GM18909 (cell line): ENCODE measurements at regions not wholly inside any gene's neighbourhood (a gene's known extent, or its start where the extent isn't known, plus 50 kb on each side); places are given as distances from the start of the nearest gene placed in this dataset.

ENCODE experiments used
- ATAC-seq: cut with Tn5 transposase; IDR thresholded peaks from one replicate; pipeline ENCODE4 v1.9.1; 2021; ENCODE audit warnings: mild to moderate bottlenecking; ENCODE audit not compliant: unreplicated experiment, poor library complexity

DNA sequence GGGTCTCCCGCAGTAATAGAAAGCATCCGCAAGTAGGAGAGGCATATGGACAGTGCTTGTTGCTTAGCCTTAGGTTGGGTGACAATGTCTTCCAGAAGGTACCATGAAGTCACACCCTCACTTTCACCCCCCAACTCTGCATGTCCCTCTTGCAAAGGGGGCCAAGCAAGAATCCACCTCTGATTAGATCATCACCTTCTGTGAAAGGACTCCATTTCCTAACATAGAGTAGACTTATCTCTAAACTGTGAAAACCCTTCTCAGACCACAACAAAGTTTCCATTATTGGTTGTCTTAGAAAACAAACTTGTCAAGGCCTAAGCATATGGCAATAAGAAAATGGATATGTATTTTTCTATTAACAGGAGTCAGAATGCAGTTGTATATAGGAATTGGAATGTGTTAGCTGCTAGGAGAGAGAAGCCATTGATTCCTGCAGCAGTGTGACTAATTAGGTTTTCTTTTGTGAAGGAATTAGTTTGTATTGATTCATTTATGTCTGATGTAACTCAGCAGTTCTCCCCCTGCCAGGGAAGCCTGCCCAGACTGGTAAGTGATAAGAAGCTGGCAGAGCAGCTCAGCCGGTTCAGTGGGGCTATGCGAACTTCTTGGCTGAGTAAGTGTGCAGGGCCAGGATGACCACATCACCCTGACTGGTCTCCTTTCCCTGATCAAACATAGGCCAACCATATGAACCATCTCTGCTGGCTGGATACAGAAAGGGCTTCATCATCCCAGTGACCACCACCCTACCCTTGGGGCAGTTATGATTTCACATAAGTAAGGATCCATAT, 107.3 kb upstream of the CCDC196 start:
- no peak for ATAC-seq

DNA sequence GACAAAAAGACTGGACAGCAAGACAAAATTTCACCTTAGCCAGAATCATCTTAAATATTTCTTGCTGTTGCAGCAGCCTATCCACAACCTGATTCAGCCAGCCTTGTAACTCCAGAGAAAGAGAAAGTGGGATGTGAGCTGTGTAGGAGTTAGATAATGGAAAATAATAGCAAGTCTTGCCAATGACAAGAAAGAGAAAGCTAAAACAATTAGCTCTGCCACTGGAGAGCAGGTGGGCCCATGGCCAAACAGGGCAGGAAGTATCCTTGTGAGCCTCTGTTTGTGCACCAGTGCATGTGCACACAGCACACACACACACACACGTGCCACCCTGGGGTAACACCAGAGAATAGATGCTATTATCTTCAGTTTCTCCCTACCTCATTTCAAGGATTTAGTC, 106.0 kb upstream of the CCDC196 start:
- no peak for ATAC-seq

DNA sequence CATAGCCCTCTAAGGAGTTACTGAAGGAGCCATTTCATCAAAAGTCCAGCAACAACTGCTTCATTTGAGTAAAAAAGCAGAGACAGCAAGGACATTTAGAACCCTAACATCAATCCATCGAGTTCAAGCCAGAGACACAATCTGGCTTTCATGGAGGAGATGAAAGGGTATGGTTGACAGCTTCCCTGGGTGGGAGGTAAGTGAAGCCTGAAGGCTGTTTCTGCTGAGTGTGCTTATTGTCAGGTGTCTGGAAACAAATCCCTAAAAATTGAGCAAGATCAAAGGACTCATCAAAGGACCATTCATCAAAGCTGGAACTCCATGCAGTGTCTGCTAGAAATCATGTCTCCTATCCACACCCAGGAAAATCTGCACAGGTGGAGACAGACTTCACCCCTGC, 104.4 kb upstream of the CCDC196 start:
- ATAC-seq = no peak

DNA sequence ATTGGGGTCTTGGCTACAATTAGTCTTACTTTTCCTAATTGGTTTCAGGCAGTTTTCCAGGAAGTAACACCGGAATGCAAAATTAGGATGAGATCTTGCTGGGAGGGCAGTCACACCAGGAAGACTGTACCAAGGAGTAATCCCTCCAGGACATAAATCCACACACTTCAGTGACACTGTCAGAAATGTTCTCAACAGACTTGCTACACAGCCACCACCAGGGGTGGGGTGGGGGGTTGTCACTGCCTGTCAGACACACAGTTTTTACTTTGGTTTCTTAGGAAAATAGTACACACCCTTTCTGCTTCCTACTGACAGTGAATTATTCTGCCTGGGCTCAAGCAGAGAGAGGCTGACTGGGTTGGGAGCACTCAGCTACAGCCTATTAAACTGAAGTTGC, 102.9 kb upstream of the CCDC196 start:
- no peak for ATAC-seq

DNA sequence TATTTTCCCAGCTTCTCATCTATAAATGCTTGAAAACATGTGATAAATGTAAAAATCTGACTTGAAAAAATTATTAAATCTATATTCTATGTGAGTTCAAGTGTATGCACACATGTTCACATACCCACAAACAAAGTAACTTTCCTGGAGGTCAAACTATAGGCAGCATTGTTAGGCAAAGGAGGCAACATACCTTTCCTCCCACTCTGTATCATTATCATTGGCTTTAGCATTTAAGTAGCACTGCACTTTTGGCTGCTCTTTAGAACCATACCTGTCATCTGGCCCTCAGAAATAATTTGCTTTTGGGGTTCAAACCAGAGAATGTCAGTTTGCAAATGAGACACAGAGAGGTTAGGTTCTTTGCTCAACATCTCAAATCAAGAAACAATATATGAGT, 102.4 kb upstream of the CCDC196 start:
- ATAC-seq = no peak

DNA sequence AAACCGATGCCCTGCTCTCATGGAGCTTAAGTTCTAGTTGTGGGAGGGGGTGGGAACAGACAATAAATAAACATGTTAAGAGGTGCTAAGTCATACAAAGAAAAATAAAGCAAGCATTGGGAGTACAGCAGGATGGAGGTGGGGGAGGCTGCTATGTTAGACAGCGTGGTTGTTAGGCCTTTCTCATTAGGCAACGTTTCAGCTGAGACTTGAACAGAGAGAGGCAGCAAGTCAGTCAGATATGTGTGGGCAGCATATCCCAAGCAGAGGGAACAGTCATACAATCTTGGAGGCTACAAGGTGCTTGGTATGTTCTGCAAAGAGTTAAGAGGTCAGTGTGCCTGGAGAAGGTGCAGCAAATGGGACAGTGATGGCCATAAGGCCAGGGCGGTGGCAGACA, 97.7 kb upstream of the CCDC196 start:
- no peak for ATAC-seq

DNA sequence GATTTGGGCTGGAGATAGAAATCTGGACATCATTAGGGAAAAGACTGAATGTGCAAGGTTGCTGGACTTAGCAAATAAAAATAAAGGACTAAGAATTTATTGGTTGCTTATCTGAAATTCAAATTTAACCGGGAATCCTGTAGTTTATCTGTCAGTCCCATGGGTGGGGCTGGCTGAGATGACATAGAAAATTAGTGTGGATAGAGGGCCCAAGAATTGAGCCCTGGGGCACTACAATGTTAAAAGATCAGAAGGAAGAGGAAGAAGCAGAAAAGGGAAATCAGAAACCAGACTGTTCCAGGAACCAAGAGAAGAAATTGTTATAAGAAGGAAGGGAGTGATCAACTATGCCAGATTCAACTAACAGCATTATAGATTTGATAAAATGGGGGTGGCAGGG, 96.7 kb upstream of the CCDC196 start:
- ATAC-seq = no peak

DNA sequence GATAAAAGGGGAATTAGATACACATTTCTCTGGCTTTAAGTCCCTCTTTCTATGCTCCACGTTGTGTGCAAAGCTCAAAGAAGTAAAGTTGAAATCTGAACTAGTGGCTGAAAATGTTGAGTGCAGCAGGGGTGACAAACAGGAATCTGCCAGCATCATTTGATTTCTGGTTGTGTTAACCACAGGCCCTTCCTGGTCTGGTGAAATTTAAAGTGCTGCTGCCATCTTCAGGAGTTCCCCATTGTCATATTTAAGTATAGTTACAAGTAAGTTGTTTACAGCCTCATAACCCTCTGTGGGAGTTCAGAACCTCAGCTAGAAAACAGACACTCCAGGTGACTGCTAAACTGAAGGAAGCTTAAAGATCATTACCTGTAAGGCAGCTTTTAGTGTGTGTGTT, 90.9 kb upstream of the CCDC196 start:
- ATAC-seq = peak; percentile 68

DNA sequence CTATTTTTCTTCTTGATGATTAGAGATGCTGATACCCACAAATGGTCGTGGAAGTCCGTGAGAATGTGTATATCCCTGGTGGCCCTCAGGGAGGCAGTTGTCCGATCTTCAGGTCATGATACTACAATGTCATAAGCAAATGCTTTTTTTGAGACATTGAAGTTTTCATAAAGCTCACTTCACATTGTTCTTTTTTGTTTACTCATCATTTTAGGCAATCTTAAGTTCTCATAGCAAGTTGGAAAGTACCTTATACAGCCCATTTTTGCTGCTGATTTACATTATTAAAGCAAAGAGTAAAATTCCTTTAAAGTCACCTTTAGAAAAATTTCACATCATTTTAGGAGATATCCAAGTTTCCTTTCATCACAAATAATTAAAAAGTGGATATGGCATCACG, 90.0 kb upstream of the CCDC196 start:
- ATAC-seq = no peak

DNA sequence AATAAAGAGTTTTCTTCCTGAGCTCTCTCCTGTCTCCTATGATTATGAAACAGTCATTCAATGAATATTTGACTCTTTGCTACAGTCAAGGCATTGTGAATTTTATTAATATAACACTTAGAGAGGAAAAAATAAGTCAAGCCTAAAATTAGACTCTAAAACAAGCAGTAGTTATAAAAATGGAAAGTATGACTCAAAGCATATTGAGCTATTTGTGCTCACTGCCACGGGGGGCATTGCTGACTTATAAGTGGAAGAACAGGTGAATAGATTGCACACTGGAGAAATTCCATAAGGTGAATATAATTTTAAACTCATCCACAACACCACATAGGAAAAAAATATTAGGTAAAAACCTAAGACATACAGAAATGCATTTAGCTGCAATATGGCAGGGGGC, 87.7 kb upstream of the CCDC196 start:
- no peak for ATAC-seq

DNA sequence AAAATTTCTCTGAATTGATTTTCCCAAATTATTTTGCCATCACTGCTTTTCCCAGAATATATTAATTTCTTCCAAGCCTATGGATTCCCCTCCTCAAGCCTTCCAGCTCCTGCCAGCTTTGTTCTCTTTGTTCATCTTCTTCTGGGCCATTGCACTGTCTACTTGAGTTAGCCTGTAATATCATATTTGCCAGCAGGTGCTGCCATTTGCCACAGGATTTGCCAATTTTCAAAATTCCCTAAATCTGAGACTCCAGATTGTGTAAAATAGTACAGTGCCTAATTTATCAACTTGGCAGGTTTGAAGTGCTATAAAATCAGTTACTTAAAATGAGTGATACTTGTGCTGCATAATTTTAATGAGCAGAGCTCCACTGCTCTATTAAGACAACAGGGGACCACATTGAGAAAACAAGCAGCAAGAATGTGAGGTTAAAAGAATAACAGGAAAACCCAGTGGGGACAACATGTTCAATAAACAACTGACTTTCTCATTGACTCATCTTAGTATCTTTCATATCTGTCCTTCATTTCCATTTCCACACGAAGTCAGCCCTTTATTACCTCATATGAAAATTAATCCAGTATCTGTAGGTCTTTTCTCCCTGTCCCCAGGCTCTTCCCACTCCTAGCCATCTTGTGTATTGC, 84.6 kb upstream of the CCDC196 start:
- ATAC-seq = no peak

DNA sequence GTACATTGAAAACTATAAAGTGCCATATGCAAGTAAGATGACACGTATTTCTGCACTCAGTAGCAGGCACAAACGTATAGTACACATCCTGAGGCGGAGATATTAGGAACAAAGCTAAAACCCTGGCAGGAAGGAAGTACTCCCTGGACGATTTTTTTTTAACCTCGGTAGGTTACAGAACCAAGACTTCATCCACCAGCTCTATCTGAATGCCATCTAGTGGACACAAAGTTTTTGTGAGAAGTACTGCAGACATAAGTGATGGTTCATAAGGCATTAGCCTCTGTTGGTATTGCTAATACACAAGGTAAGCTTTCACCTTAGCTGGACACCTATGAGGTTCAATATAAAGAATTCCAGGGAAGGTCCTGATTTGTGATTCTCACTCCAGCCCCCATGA, 83.0 kb upstream of the CCDC196 start:
- peak; percentile 62 for ATAC-seq

DNA sequence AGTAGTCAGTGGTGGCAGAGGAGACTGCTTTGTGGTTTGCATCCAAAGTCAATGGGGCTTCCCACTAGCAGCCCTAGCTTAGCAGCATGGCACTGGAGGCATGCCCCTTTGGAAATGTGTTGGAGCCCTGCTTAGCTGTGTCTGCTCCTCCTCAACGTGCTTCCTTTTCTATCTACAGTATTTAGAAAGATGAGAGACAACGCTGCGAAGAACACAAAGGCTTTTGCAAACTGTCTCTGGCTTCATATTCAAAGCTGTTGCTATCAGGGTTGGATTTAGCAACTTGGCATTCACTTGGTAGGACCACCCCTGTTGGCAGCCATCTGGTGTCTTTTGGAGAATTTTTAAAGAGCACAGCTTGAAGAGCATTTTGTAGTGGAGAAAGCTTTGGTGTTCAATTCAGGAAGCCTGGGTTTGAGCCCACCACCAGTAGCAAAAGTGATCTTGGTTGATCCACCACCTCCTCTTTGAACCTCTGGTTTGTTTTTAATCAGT, 82.1 kb upstream of the CCDC196 start:
- no peak for ATAC-seq

DNA sequence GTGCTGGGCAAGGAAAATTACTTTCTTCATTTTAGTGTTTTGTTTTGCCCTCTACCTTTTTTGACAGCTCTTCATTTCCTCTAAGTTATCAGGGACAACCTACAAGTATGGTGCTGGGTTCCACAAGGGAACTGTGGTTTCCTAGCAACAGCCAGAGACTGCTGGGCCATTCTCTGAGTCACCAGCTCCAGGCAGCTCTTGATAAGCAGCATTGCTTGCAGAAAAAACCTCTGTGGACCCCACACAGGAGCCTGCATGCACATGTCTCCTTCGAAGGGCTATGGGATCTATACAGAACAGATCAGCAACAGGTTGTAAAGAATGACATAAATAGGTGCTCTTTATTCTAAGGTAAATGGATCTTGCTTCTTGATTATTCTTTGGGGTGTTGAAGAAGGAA, 81.0 kb upstream of the CCDC196 start:
- ATAC-seq = no peak

DNA sequence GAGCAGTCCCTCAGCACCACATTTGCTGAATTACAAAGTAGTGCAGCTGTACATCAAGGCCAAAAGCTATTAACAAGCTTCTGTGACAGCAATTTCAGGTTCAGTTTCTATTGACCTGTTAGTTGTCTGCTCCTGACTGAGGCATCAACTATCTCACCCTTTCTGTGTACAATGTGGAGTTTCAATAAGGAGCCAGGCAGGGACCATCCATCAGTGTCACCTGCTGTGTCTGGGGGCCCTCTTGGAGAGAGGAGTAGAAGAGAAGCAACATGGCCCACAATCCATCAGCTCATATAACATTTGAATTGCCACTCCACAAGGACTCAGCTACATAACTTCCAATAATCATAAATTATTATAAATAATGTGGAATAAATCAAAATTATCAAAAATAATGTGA, 72.3 kb upstream of the CCDC196 start:
- ATAC-seq = no peak

DNA sequence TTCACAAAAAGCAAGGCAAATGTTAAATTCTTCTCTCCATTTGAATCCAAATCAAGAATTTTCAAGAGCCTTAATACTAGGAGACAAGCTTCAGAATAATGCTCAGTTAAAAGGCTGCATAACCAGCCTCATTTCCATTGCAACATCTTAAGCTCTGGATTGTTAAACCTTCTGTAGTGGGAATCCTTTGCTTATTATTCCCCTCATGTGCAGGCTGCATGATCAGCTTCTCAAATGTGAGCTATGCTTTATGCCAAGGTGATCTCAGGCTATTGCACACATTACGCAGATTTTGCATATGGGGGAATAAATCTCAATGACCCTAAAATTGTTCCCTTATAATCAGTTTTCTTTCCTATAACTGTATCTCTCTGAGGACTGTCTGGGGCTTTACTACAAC, 71.7 kb upstream of the CCDC196 start:
- no peak for ATAC-seq

DNA sequence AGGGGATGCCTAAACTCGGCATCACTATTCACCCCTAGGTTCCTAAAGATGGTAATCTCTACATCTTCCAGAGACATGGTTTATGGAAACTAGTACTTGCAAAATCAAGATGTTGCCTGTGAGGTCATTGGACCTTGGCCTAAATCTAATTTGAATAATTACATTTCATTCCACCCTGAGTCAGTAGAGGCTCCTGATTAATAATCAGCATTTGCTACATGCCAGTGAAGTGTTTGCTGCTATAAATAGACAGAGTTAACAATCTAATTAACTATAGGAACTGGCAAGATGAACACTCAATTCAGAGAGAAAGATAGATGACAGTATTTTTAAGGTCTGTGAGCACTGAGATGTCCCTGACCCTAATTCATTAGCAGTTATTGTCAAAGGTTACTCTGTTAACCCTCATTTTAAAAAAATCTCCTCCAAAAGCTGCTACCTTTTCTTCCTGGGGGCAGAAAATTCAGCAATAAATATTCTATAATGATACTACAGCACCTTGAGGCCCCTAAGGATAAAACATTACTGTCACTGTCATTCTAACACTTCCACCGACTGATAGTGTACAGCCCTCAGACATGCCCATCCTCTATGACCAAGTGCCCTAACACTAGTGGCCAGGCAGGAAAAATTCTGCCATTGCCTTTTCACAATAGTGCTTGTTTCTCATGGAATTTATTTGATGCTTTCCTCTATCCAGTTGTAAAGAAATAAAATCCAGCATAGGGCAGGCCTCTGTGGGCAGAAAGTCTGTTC, 65.7 kb upstream of the CCDC196 start:
- no peak for ATAC-seq

DNA sequence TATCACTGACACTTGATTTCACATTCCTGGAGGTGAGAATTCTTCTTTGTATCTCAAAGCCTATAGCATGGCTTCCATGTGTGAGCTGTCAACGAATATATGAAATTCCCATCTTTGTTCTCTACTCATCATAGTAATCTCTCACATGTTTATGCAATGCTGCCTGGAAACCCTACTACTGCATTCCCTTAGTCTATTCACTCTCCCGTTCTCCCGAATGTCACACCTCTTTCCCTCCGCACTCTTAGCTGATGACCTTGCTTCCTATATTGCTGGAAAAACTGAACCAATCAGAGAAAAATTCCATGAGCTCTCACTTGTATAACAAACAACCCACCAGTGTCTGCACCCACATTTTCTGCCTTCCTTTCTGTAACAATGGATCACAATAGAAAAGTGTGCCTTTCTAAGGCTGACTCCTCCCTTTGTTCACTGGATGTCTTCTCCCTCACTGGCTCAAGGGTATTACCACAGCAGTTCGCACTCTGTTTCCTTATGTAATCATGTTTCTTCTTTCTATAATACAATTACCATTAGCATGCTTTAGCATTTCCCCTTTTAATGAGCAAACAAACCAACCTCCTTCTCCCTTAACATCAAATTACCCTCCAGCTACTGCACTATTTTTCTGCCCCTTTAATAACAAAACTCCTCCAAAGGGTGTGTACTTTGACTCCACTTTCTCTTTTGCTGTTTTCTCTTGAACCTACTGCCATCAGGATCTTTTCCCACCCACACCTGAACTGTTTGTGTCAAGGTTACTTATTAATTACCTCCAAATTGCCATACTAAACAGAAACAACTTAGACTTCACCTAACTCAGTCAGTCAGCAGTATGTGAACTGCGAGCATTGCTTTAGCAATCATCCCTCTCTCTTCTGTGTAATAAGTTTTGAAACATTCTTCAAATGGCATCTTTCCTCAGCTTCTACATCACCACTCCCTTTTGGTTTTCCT, 63.9 kb upstream of the CCDC196 start:
- ATAC-seq = no peak

DNA sequence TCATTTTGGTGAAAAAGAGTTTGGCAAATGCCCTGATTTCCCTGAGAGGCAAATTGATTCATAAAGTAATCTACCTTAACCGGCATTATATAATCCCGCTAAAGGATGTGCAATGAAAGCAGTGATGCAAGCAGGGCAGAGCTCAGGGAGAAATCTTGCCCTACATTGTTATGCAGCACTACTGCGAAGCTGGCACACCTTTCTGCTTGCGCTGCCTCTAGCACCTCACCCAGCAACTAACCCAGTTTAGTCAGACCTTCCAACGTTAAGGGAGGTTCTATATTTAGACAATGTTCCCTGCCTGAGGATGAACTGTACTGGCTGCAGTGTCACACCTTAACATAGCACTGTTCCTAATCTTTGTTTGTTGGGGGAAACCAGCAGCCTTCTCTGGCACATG, 60.8 kb upstream of the CCDC196 start:
- ATAC-seq = no peak

DNA sequence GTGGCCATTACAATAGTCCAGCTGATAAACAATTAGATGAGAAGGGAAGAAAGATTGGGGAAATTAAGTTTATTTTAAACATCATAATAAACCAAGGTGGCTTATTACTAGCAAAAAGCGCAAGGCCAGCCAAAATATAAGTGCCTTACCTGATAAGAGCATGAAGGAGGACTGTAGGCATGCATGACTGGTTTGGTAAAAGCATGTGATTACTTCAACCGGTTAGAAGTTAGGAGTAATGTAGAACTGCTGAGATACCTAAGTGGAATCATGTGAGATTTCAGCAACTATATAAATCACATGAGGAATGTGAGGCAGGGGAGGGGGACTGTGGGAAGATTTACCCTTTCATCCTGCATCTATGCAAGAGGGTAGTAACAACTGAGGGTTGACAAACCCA, 59.7 kb upstream of the CCDC196 start:
- ATAC-seq = no peak
